ENCODE measurements at regions not wholly inside any gene's neighbourhood (a gene's known extent, or its start where the extent isn't known, plus 50 kb on each side); places are given as distances from the start of the nearest gene placed in this dataset.

DNA sequence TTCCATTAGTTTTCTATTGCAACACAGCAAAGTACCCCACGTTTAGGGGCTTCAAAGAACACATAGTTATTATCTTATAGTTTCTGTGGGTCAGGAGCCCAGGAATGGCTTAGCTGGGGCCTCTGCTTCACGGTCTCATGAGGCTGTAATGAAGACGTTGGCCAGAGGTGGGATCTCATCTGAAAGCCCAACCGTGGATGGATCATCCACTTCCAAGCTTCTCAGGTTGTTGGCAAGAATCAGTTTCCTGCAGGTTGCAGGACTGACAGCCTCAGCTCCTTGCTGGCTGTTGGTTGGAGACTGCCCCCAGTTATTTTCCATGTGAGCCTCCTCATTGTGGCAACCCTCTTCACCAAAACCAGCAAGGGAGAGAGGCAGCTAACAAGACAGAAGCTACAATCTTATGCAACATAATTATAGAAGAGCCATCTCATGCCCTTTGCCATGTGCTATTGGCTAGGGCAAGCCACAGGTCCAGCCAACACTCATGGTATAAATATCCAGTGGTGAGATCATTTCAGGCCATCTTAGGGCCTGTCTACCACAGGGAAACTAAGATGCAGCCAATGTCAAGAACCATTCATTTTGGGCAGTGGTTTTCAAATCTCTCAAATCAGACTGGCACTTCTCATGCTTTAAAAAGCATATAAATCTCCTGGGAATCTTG is 452.4 kb downstream of the MED13L start:
- Histone ChIP-seq H3K4me1 (no peaks in the 10 kb centered on the region), H3K9me3 (no peaks in the 10 kb centered on the region), H3K36me3 (no peaks in the 10 kb centered on the region), H3K4me3 (no peak overlapping the region), H3K27ac (peak overlapping the region in 1 of 4 donors; percentile 56), H3K27me3 (no peaks in the 10 kb centered on the region)
- TF ChIP-seq POLR2A (IDR thresholded peaks at IDR 0.05), result no peak
- TF ChIP-seq, protein P1, sequence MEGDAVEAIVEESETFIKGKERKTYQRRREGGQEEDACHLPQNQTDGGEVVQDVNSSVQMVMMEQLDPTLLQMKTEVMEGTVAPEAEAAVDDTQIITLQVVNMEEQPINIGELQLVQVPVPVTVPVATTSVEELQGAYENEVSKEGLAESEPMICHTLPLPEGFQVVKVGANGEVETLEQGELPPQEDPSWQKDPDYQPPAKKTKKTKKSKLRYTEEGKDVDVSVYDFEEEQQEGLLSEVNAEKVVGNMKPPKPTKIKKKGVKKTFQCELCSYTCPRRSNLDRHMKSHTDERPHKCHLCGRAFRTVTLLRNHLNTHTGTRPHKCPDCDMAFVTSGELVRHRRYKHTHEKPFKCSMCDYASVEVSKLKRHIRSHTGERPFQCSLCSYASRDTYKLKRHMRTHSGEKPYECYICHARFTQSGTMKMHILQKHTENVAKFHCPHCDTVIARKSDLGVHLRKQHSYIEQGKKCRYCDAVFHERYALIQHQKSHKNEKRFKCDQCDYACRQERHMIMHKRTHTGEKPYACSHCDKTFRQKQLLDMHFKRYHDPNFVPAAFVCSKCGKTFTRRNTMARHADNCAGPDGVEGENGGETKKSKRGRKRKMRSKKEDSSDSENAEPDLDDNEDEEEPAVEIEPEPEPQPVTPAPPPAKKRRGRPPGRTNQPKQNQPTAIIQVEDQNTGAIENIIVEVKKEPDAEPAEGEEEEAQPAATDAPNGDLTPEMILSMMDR (IDR thresholded peaks at IDR 0.05 in 4 of 5, conservative IDR thresholded peaks at IDR 0.05 in 1 of 5), result no peak
- intact Hi-C loops (cut with DNase I; ENCODE audit: low total_unique reads), result no loop called here
- peak in 1 of 2 donors; percentile 11 for ATAC-seq
- in situ Hi-C loops (cut with MboI; ENCODE audit: low sequenced_read_pairs in 4 of 4), result no loop called here
- DNase-seq, result no peak

DNA sequence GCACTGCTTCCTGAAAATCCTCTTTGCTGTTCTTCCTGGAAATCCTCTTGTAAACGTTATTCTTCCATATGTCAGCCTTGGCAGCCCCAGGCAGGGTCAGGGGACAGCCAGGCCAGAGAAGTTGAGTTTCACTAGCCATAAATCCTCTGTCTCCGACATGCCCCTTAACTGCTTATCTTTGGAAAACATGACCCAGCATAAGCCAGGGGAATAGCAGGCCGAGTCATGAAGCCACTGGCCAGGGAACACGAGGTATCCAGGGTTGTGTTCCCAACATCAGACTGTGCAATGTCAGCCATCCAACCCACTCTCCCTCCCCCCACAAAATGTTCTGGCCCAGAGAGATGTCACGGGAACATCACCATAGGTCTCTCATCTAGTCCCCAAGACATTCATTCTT is 453.9 kb downstream of the MED13L start:
- no peaks in the 10 kb centered on the region for H3K27me3 ChIP-seq
- no peak overlapping the region for H3K4me3 ChIP-seq
- ATAC-seq (peak in 1 of 2 donors; percentile 83), DNase-seq (peak in 1 of 2 donors; percentile 67)
- no peaks in the 10 kb centered on the region for H3K9me3 ChIP-seq
- no peaks in the 10 kb centered on the region for H3K4me1 ChIP-seq
- H3K36me3 ChIP-seq, result no peaks in the 10 kb centered on the region
- in situ Hi-C loops (cut with MboI; ENCODE audit: low sequenced_read_pairs in 4 of 4), result no loop called here
- H3K27ac ChIP-seq, result peak overlapping the region in 1 of 4 donors; percentile 56
- intact Hi-C loops (cut with DNase I; ENCODE audit: low total_unique reads), result no loop called here
- no peak for TF ChIP-seq POLR2A (IDR thresholded peaks at IDR 0.05)
- TF ChIP-seq, protein P1 (IDR thresholded peaks at IDR 0.05 in 4 of 5, conservative IDR thresholded peaks at IDR 0.05 in 1 of 5), result no peak

DNA sequence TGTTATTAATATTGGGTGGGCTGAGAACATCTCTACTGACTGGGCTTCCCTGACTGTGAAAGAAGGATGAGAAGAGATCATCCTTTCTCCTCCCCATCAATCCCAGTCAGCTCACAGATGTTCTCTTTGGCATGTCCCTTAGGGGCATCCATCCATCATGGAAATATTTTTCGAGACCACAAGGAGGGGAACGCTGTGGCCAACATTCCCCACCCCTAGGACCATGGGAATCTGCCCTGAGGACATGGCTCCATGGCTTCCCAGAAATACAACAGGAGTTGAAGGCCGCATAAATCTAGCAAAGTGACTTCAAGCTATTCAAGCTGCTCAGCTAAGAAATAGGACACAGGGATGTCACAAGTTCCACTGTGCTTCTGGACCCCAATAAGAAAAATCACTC is 456.8 kb downstream of the MED13L start:
- Histone ChIP-seq H3K4me1 (no peaks in the 10 kb centered on the region), H3K27ac (no peak overlapping the region), H3K4me3 (no peak overlapping the region), H3K36me3 (no peaks in the 10 kb centered on the region), H3K27me3 (no peaks in the 10 kb centered on the region), H3K9me3 (no peaks in the 10 kb centered on the region)
- TF ChIP-seq POLR2A (IDR thresholded peaks at IDR 0.05), result no peak
- TF ChIP-seq, protein P1 (IDR thresholded peaks at IDR 0.05 in 4 of 5, conservative IDR thresholded peaks at IDR 0.05 in 1 of 5), result no peak
- in situ Hi-C loops (cut with MboI; ENCODE audit: low sequenced_read_pairs in 4 of 4) (no loop called here), intact Hi-C loops (cut with DNase I; ENCODE audit: low total_unique reads) (no loop called here)
- ATAC-seq (no peak), DNase-seq (no peak)

DNA sequence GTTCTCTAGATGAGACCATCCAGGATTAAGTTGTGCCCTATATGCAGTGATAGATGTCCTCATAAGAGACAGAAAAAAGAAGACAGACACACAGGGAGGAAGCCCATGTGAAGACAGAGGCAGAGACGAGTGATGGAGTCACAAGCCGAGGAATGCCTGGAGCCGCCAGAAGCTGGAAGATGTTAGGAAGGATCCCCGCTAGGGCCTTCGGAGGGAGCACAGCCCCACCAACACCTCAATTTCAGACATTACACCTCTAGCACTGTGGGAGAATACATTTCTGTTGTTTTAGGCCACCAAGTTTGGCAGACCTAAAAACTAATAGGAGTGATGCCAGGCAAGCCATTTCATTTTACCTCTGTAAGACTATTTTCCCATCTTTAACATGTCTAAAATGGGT is 458.5 kb downstream of the MED13L start:
- in situ Hi-C loops (cut with MboI; ENCODE audit: low sequenced_read_pairs in 4 of 4), result no loop called here
- Histone ChIP-seq H3K36me3 (no peaks in the 10 kb centered on the region), H3K9me3 (no peaks in the 10 kb centered on the region), H3K27me3 (no peaks in the 10 kb centered on the region), H3K27ac (no peak overlapping the region), H3K4me1 (no peaks in the 10 kb centered on the region), H3K4me3 (no peak overlapping the region)
- TF ChIP-seq, protein P1 (IDR thresholded peaks at IDR 0.05 in 4 of 5, conservative IDR thresholded peaks at IDR 0.05 in 1 of 5), result no peak
- no peak for TF ChIP-seq POLR2A (IDR thresholded peaks at IDR 0.05)
- intact Hi-C loops (cut with DNase I; ENCODE audit: low total_unique reads), result no loop called here
- ATAC-seq (no peak), DNase-seq (no peak)

DNA sequence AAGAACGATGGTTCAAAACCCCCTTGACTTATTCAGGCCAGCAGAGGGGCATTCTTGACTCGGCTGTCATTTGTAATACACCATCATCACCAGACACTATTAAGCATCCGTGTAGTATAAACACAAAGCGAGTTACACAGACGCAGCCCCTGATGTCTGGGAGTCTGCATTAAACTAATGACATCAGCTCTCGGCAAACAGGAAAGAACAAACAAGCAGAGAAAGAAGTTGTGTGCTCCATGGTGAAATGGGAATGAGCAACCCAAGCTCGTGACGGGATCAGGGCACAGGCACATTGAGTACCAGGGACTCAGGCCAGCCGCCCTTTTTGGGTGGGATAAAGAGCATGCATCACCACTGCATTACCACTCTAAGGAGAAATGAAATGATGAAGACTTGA is 460.1 kb downstream of the MED13L start:
- Histone ChIP-seq H3K27ac (no peak overlapping the region), H3K27me3 (no peaks in the 10 kb centered on the region), H3K4me3 (no peak overlapping the region), H3K4me1 (no peaks in the 10 kb centered on the region), H3K9me3 (no peaks in the 10 kb centered on the region), H3K36me3 (no peaks in the 10 kb centered on the region)
- in situ Hi-C loops (cut with MboI; ENCODE audit: low sequenced_read_pairs in 4 of 4) (no loop called here), intact Hi-C loops (cut with DNase I; ENCODE audit: low total_unique reads) (no loop called here)
- no peak for ATAC-seq
- DNase-seq, result no peak
- TF ChIP-seq POLR2A (IDR thresholded peaks at IDR 0.05), result no peak
- TF ChIP-seq, protein P1 (IDR thresholded peaks at IDR 0.05 in 4 of 5, conservative IDR thresholded peaks at IDR 0.05 in 1 of 5), result no peak

All from gastrocnemius medialis (tissue), 4 donors.